H9 (cell line): ENCODE measurements at regions not wholly inside any gene's neighbourhood (a gene's known extent, or its start where the extent isn't known, plus 50 kb on each side); places are given as distances from the start of the nearest gene placed in this dataset.

ENCODE experiments used
- DNase-seq: peaks from one replicate; pipeline ENCODE4 v3.0.0-alpha.2; 2017
- H2AFZ ChIP-seq: one replicate; pipeline ENCODE4 v1.6.1; 2013; ENCODE audit warnings: mild to moderate bottlenecking, low read length, control low read depth, moderate library complexity
- H2AK5ac ChIP-seq: 2 replicates; pipeline ENCODE4 v1.6.1; 2013; ENCODE audit warnings: low read length, control low read depth, mixed read lengths; ENCODE audit not compliant: insufficient read length
- H2BK120ac ChIP-seq: one replicate; pipeline ENCODE4 v1.6.1; 2013; ENCODE audit warnings: low read depth, mild to moderate bottlenecking, low read length, control low read depth, inconsistent platforms; ENCODE audit not compliant: poor library complexity, severe bottlenecking
- H2BK12ac ChIP-seq: 2 replicates; pipeline ENCODE4 v1.6.1; 2013; ENCODE audit warnings: low read length, control low read depth, mixed read lengths, low read depth; ENCODE audit not compliant: insufficient read length
- H2BK15ac ChIP-seq: 2 replicates; pipeline ENCODE4 v1.6.1; 2013; ENCODE audit warnings: low read depth, low read length, control low read depth
- H2BK20ac ChIP-seq: one replicate; pipeline ENCODE4 v1.6.1; 2013; ENCODE audit warnings: low read depth, mild to moderate bottlenecking, low read length, control low read depth, inconsistent platforms; ENCODE audit not compliant: poor library complexity, severe bottlenecking
- H2BK5ac ChIP-seq: 2 replicates; pipeline ENCODE4 v1.6.1; 2013; ENCODE audit warnings: low read length, control low read depth, mixed read lengths; ENCODE audit not compliant: insufficient read length
- H3K14ac ChIP-seq: 2 replicates; pipeline ENCODE4 v1.6.1; 2013; ENCODE audit warnings: low read length, control low read depth; ENCODE audit not compliant: insufficient read depth
- H3K18ac ChIP-seq: 2 replicates; pipeline ENCODE4 v1.6.1; 2013; ENCODE audit warnings: low read depth, mild to moderate bottlenecking, mixed read lengths, low read length, control low read depth; ENCODE audit not compliant: insufficient read length
- H3K23ac ChIP-seq: 2 replicates; pipeline ENCODE4 v1.6.1; 2013; ENCODE audit warnings: low read length, control low read depth, mixed read lengths, low read depth; ENCODE audit not compliant: insufficient read length
- H3K23me2 ChIP-seq: 2 replicates; pipeline ENCODE4 v1.6.1; 2013; ENCODE audit warnings: low read depth, mild to moderate bottlenecking, mixed read lengths, low read length, control low read depth; ENCODE audit not compliant: insufficient read length, poor library complexity, severe bottlenecking
- H3K27ac ChIP-seq: 2 replicates; pipeline ENCODE4 v1.5.1; 2013; ENCODE audit warnings: low read length, control low read depth, mixed read lengths, low read depth; ENCODE audit not compliant: insufficient read length
- H3K27me3 ChIP-seq: 2 replicates; pipeline ENCODE4 v1.6.1; 2013; ENCODE audit warnings: low read length, control low read depth, inconsistent platforms; ENCODE audit not compliant: insufficient read depth
- H3K4ac ChIP-seq: 2 replicates; pipeline ENCODE4 v1.6.1; 2013; ENCODE audit warnings: low read depth, mild to moderate bottlenecking, control low read depth, inconsistent platforms, low read length, moderate library complexity
- H3K4me1 ChIP-seq: 2 replicates; pipeline ENCODE4 v1.6.1; 2013; ENCODE audit warnings: low read length, control low read depth, inconsistent platforms; ENCODE audit not compliant: insufficient read depth
- H3K4me2 ChIP-seq: 2 replicates; pipeline ENCODE4 v1.6.1; 2013; ENCODE audit warnings: low read length, control low read depth, mixed read lengths; ENCODE audit not compliant: insufficient read length, insufficient read depth
- H3K56ac ChIP-seq: 2 replicates; pipeline ENCODE4 v1.6.1; 2013; ENCODE audit warnings: low read depth, mild to moderate bottlenecking, mixed read lengths, low read length, control low read depth; ENCODE audit not compliant: insufficient read length
- H3K79me1 ChIP-seq: 2 replicates; pipeline ENCODE4 v1.6.1; 2013; ENCODE audit warnings: low read depth, mild to moderate bottlenecking, moderate library complexity, low read length, control low read depth, inconsistent platforms; ENCODE audit not compliant: insufficient read depth, poor library complexity, severe bottlenecking
- H3K79me2 ChIP-seq: 2 replicates; pipeline ENCODE4 v1.6.1; 2013; ENCODE audit warnings: low read length, control low read depth, inconsistent platforms; ENCODE audit not compliant: insufficient read depth
- H3K9ac ChIP-seq: 2 replicates; pipeline ENCODE4 v1.6.1; 2013; ENCODE audit warnings: low read length, control low read depth, mixed read lengths; ENCODE audit not compliant: insufficient read length; ENCODE audit errors: extremely low read depth
- H3K9me3 ChIP-seq: one replicate; pipeline ENCODE4 v1.6.1; 2013; ENCODE audit warnings: low read depth, low read length, inconsistent platforms; ENCODE audit not compliant: control insufficient read depth
- H3T11ph ChIP-seq: one replicate; pipeline ENCODE4 v1.6.1; 2013; ENCODE audit warnings: mild to moderate bottlenecking, low read length, control low read depth, inconsistent platforms
- H4K20me1 ChIP-seq: one replicate; pipeline ENCODE4 v1.6.1; 2013; ENCODE audit not compliant: control insufficient read depth, insufficient read length, insufficient read depth
- H4K5ac ChIP-seq: 2 replicates; pipeline ENCODE4 v1.6.1; 2013; ENCODE audit warnings: low read depth, mild to moderate bottlenecking, mixed read lengths, low read length, control low read depth; ENCODE audit not compliant: insufficient read length
- H4K8ac ChIP-seq: replicated peaks from 2 replicates; pipeline ENCODE4 v1.6.1; 2013; ENCODE audit warnings: low read length, control low read depth, mixed read lengths, low read depth; ENCODE audit not compliant: insufficient read length
- H4K91ac ChIP-seq: 2 replicates; pipeline ENCODE4 v1.6.1; 2013; ENCODE audit warnings: low read depth, mild to moderate bottlenecking, moderate library complexity, mixed read lengths, low read length, control low read depth; ENCODE audit not compliant: insufficient read length
- H3K27ac Mint-ChIP-seq, 3 experiments: 2 replicates in 2 of 3; 3 replicates in 1 of 3; pipeline ENCODE4 v1.8.0; 2020 to 2021; ENCODE audit warnings: mixed read lengths in 3 of 3, mild to moderate bottlenecking in 1 of 3, moderate library complexity in 1 of 3
- H3K27me3 Mint-ChIP-seq: 2 replicates; pipeline ENCODE4 v1.8.0; 2021; ENCODE audit warnings: low read depth, mild to moderate bottlenecking, moderate library complexity, mixed read lengths
- H3K36me3 Mint-ChIP-seq, 3 experiments: 2 replicates in 2 of 3; 3 replicates in 1 of 3; pipeline ENCODE4 v1.8.0; 2020 to 2021; ENCODE audit warnings: low read depth in 3 of 3, mixed read lengths in 3 of 3; ENCODE audit not compliant: insufficient read depth in 1 of 3
- H3K4me1 Mint-ChIP-seq, 2 experiments: 2 replicates each; pipeline ENCODE4 v1.8.0; 2020; ENCODE audit warnings: mixed read lengths in 2 of 2
- H3K4me3 Mint-ChIP-seq, 2 experiments: 2 replicates in 1 of 2; 3 replicates in 1 of 2; pipeline ENCODE4 v1.8.0; 2020 to 2021; ENCODE audit warnings: mild to moderate bottlenecking in 2 of 2, mixed read lengths in 2 of 2, moderate library complexity in 1 of 2
- H3K9me3 Mint-ChIP-seq, 2 experiments: 2 replicates in 1 of 2; 3 replicates in 1 of 2; pipeline ENCODE4 v1.8.0; 2020; ENCODE audit warnings: mild to moderate bottlenecking in 2 of 2, mixed read lengths in 2 of 2, moderate library complexity in 1 of 2
- WGBS: extraction: QIAGEN DNeasy Blood & Tissue Kit; methylation state at CpG from one replicate; pipeline ENCODE4 v1.1.7; 2013; ENCODE audit warnings: missing lambda C conversion rate, low lambda C conversion rate, mixed read lengths; ENCODE audit not compliant: insufficient read length; ENCODE audit errors: extremely low coverage; 5-methylcytosine and 5-hydroxymethylcytosine counted together
- TF ChIP-seq, protein P1 (sequence below): fragments of 200-600 bp; sonication (generic); conservative IDR thresholded peaks from 3 replicates; pipeline ENCODE4 v1.8.0; 2021; ENCODE audit warnings: antibody characterized with exemption, mild to moderate bottlenecking

DNA sequence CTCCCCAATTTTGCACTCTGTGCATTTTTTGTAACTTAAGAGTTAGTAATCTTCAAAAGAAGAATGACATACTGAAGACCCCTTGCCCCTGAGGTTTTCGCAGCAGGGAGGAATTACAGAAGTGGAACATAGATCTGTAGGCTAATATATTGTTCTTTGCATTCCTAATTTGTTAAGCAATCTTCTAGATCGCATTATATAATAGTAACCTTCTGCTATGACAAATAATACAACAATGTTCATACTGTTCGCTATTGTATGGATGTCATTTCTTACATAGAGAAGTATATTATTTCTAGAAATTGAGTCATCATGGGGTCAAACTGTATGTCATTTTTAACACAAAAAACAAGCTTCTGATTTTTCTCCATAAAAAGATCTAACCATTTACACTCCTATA, 95.8 kb upstream of the TGFBR2 start:
- Histone ChIP-seq H3K27ac (no peak overlapping the region), H3K23me2 (no peaks in the 10 kb centered on the region), H3K18ac (no peak overlapping the region), H3K27me3 (no peaks in the 10 kb centered on the region), H2AFZ (no peak overlapping the region), H4K8ac (no peak overlapping the region), H3K56ac (no peak overlapping the region), H4K5ac (no peak overlapping the region), H2BK5ac (no peak overlapping the region), H3K9me3 (no peaks in the 10 kb centered on the region), H3T11ph (no peak overlapping the region), H3K4me1 (no peaks in the 10 kb centered on the region; the same call in 1 of the 2 replicates), H3K79me1 (no peaks in the 10 kb centered on the region), H2BK120ac (no peak overlapping the region), H3K4ac (no peak overlapping the region), H3K4me2 (no peak overlapping the region), H4K20me1 (no peaks in the 10 kb centered on the region), H2BK15ac (no peak overlapping the region), H3K79me2 (no peaks in the 10 kb centered on the region), H4K91ac (no peak overlapping the region), H3K14ac (no peak overlapping the region), H3K9ac (no peak overlapping the region), H3K23ac (no peak overlapping the region), H2BK12ac (no peak overlapping the region), H2BK20ac (no peak overlapping the region), H2AK5ac (no peak overlapping the region)
- no peaks in the 10 kb centered on the region for H3K9me3 Mint-ChIP-seq
- H3K4me3 Mint-ChIP-seq = no peak overlapping the region
- no CpG with 5 or more reads among the region's 3 CpGs for WGBS
- H3K27me3 Mint-ChIP-seq = no peaks in the 10 kb centered on the region
- no peak for DNase-seq
- peaks cover 4 to 7% of the 10 kb centered on the region in 2 experiments for H3K4me1 Mint-ChIP-seq
- H3K36me3 Mint-ChIP-seq = no peaks in the 10 kb centered on the region
- H3K27ac Mint-ChIP-seq = no peak overlapping the region
- TF ChIP-seq, protein P1, sequence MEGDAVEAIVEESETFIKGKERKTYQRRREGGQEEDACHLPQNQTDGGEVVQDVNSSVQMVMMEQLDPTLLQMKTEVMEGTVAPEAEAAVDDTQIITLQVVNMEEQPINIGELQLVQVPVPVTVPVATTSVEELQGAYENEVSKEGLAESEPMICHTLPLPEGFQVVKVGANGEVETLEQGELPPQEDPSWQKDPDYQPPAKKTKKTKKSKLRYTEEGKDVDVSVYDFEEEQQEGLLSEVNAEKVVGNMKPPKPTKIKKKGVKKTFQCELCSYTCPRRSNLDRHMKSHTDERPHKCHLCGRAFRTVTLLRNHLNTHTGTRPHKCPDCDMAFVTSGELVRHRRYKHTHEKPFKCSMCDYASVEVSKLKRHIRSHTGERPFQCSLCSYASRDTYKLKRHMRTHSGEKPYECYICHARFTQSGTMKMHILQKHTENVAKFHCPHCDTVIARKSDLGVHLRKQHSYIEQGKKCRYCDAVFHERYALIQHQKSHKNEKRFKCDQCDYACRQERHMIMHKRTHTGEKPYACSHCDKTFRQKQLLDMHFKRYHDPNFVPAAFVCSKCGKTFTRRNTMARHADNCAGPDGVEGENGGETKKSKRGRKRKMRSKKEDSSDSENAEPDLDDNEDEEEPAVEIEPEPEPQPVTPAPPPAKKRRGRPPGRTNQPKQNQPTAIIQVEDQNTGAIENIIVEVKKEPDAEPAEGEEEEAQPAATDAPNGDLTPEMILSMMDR = no peak
